Mucosa of stomach (tissue), 1 donor: ENCODE measurements at regions not wholly inside any gene's neighbourhood (a gene's known extent, or its start where the extent isn't known, plus 50 kb on each side); places are given as distances from the start of the nearest gene placed in this dataset.
"Not testable (repeated sequence)": the region's sequence is repeated elsewhere in the genome, so short reads cannot be mapped to it uniquely, and the experiment has no call there.

Experiments used
- H3K27me3 ChIP-seq: one replicate; pipeline ENCODE4 v1.7.0; 2013; ENCODE audit warnings: mild to moderate bottlenecking, low read length; ENCODE audit not compliant: control insufficient read depth, insufficient read depth
- H3K36me3 ChIP-seq: one replicate; pipeline ENCODE4 v1.7.0; 2013; ENCODE audit warnings: low read length; ENCODE audit not compliant: control insufficient read depth, insufficient read depth
- H3K4me1 ChIP-seq: one replicate; pipeline ENCODE4 v1.7.0; 2013; ENCODE audit warnings: mild to moderate bottlenecking, low read length; ENCODE audit not compliant: control insufficient read depth, insufficient read depth
- H3K4me3 ChIP-seq: one replicate; pipeline ENCODE4 v1.7.0; 2013; ENCODE audit warnings: low read length
- H3K9ac ChIP-seq: one replicate; pipeline ENCODE4 v1.7.0; 2013; ENCODE audit warnings: mild to moderate bottlenecking, low read length, moderate library complexity
- H3K9me3 ChIP-seq: one replicate; pipeline ENCODE4 v1.7.0; 2013; ENCODE audit warnings: mild to moderate bottlenecking, low read length, moderate library complexity; ENCODE audit not compliant: control insufficient read depth
- donor health status: Pancreatic carcinoma.

DNA sequence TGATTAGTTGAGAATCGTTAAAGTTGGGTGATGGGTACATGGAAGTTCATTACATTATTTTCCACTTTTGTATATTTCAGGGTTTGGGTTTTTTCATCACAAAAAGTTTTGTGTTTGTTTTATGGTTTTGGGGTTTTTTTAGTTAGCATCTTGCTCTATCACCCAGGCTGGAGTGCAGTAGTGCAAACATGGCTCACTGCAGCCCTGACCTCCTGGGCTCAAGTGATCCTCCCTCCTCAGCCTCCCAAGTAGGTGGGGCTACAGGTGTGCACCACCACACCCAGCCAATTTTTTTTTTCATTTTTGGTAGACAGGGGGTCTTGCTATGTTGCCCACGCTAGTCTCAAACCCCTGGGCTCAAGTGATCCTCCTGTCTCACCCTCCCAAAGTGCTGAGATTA, 100.1 kb upstream of the CHD2 start:
- Histone ChIP-seq H3K9me3 (no peaks in the 10 kb centered on the region), H3K36me3 (no peaks in the 10 kb centered on the region), H3K9ac (no peak overlapping the region), H3K4me1 (peaks cover 32% of the 10 kb centered on the region), H3K27me3 (no peaks in the 10 kb centered on the region), H3K4me3 (no peak overlapping the region)

DNA sequence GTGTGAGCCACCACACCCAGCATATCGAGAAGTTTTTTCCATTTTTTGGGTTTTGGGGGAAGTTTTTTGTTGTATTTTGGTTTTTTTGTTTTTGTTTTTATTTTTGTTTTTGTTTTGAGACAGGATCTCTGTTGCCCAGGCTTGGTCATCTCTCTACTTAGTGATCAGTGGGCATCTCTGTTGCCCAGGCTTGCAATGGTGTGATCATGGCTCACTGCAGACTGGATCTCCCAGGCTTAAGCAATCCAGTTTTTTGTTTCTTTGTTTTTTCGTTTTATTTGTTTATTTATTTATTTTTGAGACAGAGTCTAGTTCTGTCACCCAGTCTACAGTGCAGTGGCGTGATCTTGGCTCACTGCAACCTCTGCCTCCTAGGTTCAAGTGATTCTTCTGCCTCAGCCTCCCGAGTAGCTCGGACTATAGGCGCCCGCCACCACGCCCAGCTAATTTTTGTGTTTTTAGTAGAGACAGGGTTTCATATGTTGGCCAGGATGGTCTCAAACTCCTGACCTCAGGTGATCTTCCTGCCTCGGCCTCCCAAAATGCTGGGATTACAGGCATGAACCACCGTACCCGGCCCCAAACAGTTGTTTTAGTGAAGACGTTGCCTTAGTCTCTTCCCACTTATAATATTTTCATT, 99.6 kb upstream of the CHD2 start:
- peaks cover 32% of the 10 kb centered on the region for H3K4me1 ChIP-seq
- H3K9ac ChIP-seq, H3K4me3 ChIP-seq, H3K27me3 ChIP-seq, H3K36me3 ChIP-seq, H3K9me3 ChIP-seq: not testable (repeated sequence)

DNA sequence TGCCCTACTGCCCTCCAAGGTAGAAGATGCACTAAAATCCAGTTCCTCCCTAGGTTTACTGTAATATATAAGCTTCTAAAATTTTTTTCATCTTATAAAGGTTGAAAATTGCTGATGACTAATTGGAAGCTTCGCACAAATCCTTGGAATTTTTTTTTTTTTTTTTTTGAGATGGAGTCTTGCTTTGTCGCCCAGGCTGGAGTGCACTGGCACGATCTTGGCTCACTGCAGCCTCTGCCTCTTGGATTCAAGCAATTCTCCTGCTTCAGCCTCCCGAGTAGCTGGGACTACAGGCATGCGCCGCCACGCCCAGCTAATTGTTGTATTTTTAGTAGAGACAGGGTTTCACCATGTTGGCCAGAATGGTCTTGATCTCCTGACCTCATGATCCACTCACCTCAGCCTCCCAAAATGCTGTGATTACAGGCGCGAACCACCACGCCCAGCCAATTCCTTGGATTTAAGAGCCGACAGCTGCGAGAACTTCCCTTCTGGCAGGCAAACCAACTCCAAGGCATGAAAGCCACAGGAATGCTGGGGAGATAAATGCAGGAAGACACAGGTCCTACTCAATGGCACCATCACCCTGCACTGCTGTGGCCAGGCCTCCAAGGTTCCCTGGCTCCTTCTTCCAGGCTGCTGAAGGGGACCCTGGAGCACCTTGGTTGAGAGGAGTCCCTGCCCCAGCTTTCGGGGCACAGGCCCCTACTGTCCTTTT, 98.9 kb upstream of the CHD2 start:
- not testable (repeated sequence) for H3K36me3 ChIP-seq, H3K27me3 ChIP-seq, H3K4me3 ChIP-seq, H3K9me3 ChIP-seq
- Histone ChIP-seq H3K9ac (peak overlapping the region; percentile 24), H3K4me1 (peaks cover 32% of the 10 kb centered on the region)

DNA sequence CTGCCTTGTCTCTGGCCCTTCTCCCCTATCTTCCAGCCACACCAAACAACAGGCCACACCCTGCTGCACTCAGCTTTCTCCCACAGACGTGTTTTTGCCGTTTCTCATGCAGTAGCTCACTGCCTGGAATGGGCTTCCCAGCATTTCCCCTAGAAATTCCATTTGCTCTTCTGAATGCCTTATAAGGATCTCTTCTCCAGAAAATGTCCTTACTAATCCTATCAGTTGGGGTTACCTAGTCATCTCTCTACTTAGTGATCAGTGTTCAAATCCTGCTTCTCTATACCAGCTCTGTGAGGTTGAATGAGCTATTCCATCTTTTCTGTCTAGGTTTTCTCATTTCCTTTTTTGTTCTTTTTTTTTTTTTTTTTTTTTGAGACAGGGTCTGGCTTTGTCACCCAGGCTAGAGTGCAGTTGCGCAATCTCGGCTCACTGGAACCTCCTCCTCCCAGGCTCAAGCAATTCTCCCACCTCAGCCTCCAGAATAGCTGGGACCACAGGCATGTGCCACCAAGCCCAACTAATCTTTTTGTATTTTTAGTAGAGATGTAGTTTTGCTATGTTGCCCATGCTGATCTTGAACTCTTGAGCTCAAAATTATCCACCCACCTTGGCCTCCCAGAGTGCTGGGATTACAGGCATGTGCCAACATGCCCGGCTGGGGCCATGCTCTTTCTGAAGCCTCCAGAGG, 98.2 kb upstream of the CHD2 start:
- no peak overlapping the region for H3K4me3 ChIP-seq
- no peaks in the 10 kb centered on the region for H3K36me3 ChIP-seq
- peak overlapping the region; percentile 24 for H3K9ac ChIP-seq
- peaks cover 32% of the 10 kb centered on the region for H3K4me1 ChIP-seq
- H3K9me3 ChIP-seq = no peaks in the 10 kb centered on the region
- no peaks in the 10 kb centered on the region for H3K27me3 ChIP-seq

DNA sequence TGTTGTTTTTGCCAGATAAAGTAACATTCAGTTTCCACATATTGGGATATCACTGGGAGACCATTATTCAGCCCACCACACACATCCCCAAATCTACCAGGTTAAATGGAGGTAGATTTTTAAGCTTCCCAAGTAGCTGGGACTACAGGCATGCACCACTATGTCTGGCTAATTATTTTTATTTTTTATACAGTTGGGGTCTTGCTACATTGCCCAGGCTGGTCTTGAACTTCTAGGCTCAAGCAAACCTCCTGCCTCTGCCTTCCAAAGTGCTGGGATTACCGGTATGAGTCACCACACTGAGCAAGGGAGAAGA, 96.6 kb upstream of the CHD2 start:
- Histone ChIP-seq H3K9ac (peak overlapping the region; percentile 48), H3K27me3 (no peaks in the 10 kb centered on the region), H3K9me3 (no peaks in the 10 kb centered on the region), H3K36me3 (no peaks in the 10 kb centered on the region), H3K4me1 (peaks cover 35% of the 10 kb centered on the region), H3K4me3 (no peak overlapping the region)

DNA sequence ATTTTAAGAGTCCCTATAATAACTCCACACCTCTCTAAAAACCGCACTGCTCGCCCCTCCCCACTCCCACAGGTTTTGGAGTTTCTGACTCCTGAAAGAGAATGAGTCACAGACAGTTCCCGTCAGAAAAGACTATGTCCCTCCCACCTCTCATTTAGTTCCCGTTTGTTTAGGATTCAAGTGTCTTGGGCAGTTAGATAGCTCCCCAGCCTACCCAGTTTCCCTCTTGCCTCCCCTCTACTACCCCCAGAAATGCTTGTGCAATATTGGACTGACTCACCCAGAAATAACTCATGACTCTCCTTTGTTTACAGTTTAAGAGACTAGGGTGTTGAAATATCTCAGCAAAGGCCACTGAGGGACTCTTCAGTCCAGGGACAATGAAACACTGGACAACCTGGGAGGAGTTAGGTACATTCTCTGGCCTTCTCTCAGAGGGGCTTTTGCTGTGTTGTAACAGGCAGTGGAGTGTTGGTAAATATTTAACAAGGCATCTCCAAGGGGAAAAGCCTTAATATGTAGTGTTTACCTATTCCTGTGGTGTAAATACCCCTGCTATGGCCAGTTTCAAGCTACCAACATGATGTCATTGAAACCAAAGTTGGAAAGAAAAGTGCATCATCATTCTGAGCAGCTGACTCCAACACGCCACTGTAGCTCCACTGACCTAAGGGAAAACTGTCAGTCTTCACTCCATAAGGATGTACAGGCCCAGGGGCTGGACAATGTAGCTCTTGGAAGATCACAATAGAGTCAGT, 96.1 kb upstream of the CHD2 start:
- Histone ChIP-seq H3K27me3 (no peaks in the 10 kb centered on the region), H3K36me3 (no peaks in the 10 kb centered on the region), H3K4me3 (no peak overlapping the region), H3K9me3 (no peaks in the 10 kb centered on the region), H3K9ac (peak overlapping the region; percentile 48), H3K4me1 (peaks cover 35% of the 10 kb centered on the region)

DNA sequence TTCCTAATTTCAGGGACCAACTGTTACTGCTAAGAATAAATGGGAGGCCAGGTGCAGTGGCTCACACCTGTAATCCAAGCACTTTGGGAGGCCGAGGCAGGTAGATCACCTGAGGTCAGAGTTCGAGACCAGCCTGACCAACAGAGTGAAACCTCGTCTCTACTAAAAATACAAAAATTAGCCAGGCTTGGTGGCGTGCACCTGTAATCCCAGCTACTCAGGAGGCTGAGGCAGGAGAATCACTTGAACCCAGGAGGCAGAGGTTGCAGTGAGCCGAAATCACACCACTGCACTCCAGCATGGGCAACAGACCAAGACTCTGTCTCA, 95.6 kb upstream of the CHD2 start:
- H3K4me1 ChIP-seq = peaks cover 35% of the 10 kb centered on the region
- not testable (repeated sequence) for H3K36me3 ChIP-seq, H3K9me3 ChIP-seq, H3K4me3 ChIP-seq, H3K27me3 ChIP-seq
- H3K9ac ChIP-seq = peak overlapping the region; percentile 48

DNA sequence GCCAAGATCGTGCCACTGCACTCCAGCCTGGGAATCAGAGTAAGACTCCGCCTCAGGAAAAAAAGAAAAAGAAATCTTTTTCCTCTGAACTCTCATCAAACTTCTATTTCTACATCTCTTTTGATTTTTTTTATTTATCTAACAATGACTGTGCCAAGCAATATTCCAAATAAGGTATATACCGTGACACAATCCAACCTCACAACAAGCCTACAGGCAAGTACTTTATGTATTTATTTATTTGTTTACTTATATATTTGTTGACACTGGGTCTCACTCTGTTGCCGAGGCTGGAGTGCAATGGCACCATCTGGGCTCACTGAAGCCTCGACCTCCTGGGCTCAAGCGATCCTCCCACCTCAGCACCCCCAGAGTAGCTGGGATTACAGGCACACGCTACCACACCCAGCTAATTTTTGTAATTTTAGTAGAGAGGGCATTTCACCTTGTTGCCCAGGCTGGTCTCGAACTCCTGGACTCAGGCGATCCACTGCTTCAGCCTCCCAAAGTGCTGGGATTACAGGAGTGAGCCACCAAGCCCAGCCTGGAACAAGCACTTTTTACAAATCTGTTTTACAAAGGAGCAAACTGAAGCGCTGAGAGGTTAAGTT, 94.9 kb upstream of the CHD2 start:
- Histone ChIP-seq H3K4me1 (peaks cover 39% of the 10 kb centered on the region), H3K9ac (no peak overlapping the region), H3K9me3 (no peaks in the 10 kb centered on the region), H3K27me3 (no peaks in the 10 kb centered on the region), H3K4me3 (no peak overlapping the region), H3K36me3 (no peaks in the 10 kb centered on the region)

DNA sequence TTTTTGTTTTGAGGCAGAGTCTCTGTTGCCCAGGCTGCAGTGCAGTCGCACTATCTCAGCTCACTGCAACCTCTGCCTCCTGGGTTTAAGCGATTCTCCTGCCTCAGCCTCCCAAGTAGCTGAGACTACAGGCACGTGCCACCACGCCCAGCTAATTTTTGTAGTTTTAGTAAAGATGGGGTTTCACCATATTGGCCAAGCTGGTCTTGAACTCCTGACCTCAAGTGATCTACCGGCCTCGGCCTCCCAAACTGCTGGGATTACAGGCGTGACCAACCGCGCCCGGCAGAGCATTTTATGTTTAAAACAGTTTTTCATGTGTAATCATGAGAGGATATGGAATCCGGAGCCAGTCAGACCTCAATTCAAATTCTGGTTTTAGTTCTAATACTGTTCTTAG, 94.0 kb upstream of the CHD2 start:
- peaks cover 46% of the 10 kb centered on the region for H3K4me1 ChIP-seq
- not testable (repeated sequence) for H3K27me3 ChIP-seq, H3K9me3 ChIP-seq, H3K4me3 ChIP-seq, H3K9ac ChIP-seq, H3K36me3 ChIP-seq

DNA sequence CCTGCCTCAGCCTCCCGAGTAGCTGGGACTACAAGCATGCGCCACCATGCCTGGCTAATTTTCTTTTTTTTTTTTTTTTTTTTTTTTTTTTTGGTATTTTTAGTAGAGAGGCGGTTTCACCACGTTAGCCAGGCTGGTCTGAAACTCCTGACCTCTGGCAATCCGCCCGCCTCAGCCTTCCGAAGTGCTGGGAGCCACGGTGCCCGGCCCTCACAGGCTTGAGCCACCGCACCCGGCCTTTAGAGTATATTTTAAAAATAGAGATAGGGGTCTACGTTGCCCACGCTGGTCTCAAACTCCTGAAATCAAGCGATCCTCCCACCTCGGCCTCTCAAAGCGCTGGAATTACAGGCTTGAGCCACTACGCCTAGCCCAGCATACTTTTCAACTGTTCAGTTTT, 93.4 kb upstream of the CHD2 start:
- no peaks in the 10 kb centered on the region for H3K36me3 ChIP-seq
- H3K9ac ChIP-seq = no peak overlapping the region
- no peak overlapping the region for H3K4me3 ChIP-seq
- H3K9me3 ChIP-seq = no peaks in the 10 kb centered on the region
- no peaks in the 10 kb centered on the region for H3K27me3 ChIP-seq
- H3K4me1 ChIP-seq = peaks cover 40% of the 10 kb centered on the region

DNA sequence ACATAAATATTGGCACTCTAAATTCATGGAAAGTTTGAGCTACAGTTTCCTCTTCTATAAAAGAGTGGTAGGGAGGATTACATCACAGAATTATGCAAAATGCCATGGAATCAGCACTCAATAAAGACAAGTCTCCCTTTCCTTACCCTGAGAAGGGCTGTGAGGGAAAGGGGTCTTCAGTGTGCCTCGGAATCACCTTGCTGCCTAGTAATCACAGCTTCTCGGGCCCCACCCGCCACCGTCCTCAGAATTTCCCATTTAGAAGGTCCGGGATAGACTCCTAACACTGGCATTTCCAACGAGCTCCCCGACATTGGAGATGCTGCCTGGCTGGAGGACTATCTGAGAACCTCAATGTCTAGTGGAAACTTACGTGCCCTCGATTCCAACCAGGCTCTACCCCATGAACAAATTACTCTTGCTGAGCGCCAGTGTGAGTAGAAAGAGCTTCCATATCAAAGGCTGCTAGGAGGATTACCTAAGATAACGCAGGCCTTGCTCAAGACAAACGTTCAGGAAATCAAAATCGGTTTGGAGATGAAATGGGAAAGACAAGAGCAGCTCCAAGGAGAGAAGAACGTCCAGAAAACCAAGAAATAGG, 92.1 kb upstream of the CHD2 start:
- no peaks in the 10 kb centered on the region for H3K9me3 ChIP-seq
- peak overlapping the region; percentile 93 for H3K9ac ChIP-seq
- no peaks in the 10 kb centered on the region for H3K36me3 ChIP-seq
- peak overlapping the region; percentile 51 for H3K4me3 ChIP-seq
- H3K27me3 ChIP-seq = no peaks in the 10 kb centered on the region
- H3K4me1 ChIP-seq = peaks cover 38% of the 10 kb centered on the region
